Left hindlimb (tissue), 1 donor: ENCODE measurements at regions not wholly inside any gene's neighbourhood (a gene's known extent, or its start where the extent isn't known, plus 50 kb on each side); places are given as distances from the start of the nearest gene placed in this dataset.
A peak's percentile ranks its signal among the peaks of the same experiment; 100 is the strongest.

Experiments used
- DNase-seq: peaks from one replicate; pipeline ENCODE4 v3.0.0-alpha.2; 2018

GRCh38 chr5:97745817-97746216 lies 562.8 kb upstream of the RIOK2 start:
- no peak for DNase-seq

DNA sequence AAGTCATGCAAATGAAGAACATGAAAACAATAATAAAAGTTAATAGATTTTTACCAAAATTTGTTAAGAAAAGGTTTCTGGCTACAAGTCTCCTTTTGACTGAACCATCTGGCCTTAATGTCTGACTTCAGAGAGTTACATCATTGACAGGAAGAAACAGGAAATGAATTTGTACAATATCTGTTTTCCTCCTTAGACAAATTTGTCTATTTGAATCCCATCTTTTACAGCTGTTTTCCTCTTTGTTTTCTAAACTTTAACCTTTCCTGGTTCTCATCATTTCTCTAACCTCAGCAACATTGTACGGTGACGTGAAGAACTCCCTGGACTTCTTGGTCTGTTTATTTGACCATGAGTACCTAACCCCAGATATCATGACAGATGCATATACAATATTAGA lies 567.5 kb upstream of the RIOK2 start:
- no peak for DNase-seq

- no peak for DNase-seq
Observed at GRCh38 chr5:97751540-97751939, 568.5 kb upstream of the RIOK2 start.

GRCh38 chr5:97752871-97753270 lies 569.8 kb upstream of the RIOK2 start:
- no peak for DNase-seq

DNA sequence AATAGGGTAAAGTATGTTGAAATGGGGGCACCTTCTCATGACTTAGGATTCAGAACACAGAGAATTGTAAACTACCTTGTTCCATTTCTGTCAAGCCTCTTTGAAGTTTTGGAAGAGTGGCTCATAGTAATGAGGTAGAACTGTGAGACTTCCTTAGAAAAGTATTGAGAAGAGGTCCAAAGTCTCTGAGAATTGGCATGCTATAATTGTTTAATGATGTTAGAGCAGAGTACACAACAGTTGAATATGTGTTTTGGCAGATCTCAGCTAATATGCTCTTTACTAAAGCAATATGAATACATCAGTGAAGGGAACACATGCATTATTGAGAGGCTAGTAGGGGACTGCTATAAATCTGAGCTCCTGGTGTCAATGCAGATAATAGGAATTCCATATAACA lies 579.4 kb upstream of the RIOK2 start:
- DNase-seq: no peak

GRCh38 chr5:97764700-97765099 lies 581.7 kb upstream of the RIOK2 start:
- DNase-seq: no peak

DNA sequence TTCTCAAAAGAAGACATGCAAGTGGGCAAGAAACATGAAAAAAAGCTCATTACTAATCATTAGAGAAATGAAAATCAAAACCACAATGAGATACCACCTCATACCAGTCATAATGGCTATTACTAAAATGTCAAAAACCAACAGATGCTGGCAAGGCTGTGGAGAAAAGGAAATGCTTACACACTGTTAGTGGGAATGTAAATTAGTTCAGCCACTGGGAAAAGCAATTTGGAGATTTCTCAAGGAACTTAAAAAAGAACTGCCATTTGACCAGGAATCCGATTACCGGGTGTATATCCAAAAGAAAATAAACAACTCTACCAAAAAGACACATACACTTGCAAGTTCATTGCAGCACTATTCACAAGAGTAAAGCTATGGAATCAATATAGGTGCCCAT lies 595.4 kb upstream of the RIOK2 start:
- no peak for DNase-seq

- DNase-seq: no peak
Observed at GRCh38 chr5:97788369-97788768, 605.3 kb upstream of the RIOK2 start.

- DNase-seq: no peak
Observed at GRCh38 chr5:97797994-97798451, 615.0 kb upstream of the RIOK2 start.

- DNase-seq: no peak
Observed at GRCh38 chr5:97801461-97801860, 618.4 kb upstream of the RIOK2 start.

- DNase-seq: no peak
Observed at GRCh38 chr5:97820138-97820537, 637.1 kb upstream of the RIOK2 start.

- no peak for DNase-seq
Observed at GRCh38 chr5:97832645-97833296, 649.7 kb upstream of the RIOK2 start.

DNA sequence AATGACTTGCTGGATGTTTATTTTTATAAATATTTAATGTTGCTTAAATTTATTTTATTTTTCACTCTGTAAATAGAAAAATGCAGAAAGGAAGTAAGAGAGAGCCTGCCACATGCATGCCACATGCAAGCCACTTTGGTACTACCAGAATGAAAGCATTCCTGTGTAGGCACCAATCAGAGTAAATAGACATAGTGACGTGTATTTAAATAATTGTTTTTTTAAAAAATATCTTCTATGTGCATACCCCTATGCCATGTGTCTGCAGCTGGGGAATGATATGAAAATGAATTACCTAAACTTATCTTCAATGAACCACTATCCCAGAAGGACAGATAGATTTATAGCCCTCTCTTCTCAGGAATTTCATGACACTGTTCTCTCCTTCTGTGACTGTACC lies 651.5 kb upstream of the RIOK2 start:
- DNase-seq: no peak

DNA sequence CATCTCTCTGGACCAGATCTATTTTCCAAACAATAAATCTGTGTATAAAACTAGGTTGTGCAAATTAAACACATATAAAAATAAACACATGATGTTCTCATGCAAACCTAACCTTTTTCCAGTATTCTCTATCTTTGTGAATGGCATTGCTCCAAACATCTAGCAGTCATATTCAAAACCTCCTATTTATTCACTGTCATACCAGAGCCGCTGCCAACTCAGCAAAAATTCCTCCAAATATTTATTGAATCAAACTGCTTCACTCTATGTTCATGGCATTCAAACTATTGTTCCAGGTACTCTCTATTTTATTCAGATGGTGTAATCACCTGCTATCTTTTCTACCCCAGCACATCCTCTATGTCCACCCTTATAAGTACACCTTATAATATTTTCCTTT lies 652.1 kb upstream of the RIOK2 start:
- DNase-seq: no peak

DNA sequence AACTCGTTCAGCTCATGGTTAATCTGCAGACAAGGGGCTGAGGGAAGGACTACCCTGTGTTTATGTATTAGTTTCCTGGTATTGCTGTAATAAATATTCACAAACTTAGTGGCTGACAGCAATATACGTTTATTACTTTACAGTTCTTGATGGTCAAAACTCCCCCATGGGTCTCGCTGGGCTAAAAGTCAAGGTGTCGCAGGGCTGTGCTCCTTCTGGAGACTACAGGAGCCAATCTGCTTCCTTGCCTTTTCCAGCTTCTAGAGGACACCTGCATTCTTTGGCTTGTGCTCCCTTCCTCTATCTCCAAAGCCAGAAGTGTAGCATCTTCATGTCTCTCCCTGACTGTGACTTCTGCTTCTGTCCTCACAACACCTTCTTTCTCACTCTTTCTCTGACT lies 653.8 kb upstream of the RIOK2 start:
- DNase-seq: peak; percentile 43

DNA sequence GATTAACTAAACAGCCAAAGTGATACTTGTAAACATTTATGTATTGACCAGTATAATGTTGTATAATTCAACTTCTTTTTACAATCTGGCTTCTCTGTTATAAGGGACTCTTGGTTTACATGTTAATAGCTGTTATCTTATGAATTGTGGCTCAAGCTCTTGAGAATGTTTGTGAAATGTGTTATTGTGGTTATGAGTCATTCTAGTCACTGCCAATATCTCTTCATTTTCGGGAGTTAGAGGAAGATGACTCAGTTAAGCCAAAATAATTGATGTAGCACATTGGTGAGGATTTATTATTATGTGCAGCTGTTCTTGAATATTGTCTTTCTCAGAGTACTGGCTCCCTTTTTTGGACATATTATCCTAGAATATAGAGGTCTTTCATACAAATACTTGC lies 655.2 kb upstream of the RIOK2 start:
- no peak for DNase-seq

DNA sequence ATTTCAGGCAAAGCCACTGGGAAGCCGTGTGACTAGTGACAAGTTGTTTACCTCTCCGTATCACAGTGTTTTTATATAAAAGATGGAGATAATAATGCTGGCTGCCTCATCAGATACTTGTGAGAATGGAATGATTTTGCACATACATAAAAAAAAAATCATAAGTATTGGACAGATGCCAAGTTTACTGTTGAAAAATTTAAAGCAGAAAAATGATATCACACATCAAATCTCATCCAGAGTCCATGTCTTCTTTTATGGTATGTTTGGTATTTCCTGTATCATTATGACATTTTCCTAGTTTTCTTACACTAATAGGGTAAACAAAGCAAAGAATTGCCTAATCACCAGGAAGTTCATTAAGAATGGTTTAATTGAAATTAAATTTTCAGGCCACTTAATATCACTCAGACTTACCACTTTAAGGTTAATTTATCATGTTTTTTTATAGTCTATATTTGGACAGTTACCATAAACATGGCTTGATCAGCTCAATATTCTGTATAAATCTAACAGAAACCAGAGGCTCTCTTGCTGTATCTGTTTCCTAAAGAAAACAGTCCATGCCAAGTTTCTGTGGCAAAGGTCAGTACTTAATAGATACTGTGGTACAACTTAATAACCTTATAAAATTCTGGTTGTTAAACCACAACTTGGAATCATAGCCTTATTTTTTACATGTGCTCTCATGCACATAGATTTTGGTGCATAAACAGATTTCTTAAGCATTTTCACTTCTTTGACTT lies 656.5 kb upstream of the RIOK2 start:
- no peak for DNase-seq

DNA sequence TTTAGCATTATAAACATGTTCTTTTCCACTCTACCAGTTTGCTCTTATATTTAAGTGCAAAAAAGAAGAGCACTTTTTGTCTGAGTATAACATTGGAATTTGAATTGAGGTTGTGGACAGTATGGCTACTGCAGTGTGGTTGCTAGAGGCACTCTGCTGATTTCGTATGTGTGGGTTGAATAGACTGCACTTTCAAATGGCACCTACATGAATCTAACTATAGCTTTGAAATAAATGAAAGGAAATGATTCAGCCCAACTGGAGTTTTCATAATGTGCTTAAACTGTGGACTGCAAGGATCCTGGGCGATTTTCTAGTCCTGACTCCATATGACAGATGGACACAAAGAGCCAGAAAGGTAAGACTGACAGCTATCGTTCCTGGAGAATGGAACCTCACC lies 657.6 kb upstream of the RIOK2 start:
- DNase-seq: no peak

GRCh38 chr5:97842687-97843086 lies 659.6 kb upstream of the RIOK2 start:
- no peak for DNase-seq

DNA sequence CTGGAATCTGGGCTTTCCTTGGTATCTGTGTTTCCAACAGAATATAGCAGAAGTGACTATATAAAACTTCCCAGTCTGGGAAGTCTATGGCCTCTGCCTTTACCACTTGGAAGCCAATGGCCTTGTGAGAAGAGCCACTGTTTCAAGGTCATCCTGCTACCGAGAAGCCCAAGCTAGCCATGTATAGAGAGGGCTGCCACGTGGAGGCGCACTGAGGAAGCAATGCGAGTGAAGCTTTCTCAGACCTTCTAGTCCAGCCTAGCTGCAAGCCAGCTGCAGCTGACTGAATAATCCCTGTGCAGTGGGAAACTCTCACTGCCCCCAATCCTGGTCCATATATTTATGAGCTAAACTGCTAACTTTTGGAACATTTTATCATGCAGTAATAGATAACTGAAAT lies 661.8 kb upstream of the RIOK2 start:
- no peak for DNase-seq

DNA sequence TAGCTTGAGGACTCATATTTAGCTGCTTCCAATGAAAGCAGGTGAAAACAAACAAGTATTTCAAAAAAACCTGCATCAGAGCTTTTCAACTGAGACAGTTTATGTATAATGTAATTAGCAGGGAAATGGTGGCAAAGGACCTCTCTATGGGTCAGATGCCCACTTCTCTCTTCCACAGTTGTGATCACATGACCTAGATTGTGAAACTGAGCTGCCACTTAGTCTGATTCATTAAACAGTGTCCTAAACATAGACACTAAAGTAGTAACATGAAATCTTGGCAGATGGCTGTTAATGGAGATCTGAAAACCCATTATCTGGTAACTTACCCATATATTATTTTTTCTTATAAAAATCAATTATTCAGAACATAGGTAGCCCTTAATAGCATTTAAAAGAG lies 663.6 kb upstream of the RIOK2 start:
- no peak for DNase-seq

DNA sequence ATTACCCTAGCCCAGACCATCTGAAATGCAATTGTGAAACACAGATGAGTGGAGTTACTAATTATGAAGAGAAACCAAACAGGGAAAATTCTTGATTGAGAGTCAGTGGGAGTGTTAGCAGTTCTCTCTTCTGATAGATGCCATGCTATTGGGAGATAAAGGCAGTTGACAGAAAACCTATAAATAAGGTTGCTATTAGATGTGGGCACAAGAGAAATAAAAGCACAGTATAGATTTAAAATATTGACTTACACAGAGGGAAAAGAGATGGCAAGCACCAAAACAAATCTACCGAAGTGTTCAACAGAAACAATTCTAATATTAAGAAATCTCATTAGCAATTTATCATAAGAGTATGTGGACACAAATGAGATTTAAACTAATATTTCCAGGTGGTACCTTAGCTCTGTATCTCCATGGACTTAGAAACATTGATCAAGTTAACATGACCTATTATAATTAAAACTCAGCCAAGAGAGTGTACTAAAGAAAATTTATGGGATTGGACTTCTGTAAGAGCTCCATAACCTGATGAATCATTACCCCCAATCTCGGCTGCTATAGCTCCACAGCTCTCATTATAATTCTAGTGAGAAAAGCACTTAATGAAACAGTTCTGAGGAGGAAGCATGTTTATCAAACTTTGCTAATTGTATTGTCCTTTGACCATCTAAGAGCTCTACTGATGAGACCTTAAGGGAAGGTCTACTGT lies 665.0 kb upstream of the RIOK2 start:
- no peak for DNase-seq

DNA sequence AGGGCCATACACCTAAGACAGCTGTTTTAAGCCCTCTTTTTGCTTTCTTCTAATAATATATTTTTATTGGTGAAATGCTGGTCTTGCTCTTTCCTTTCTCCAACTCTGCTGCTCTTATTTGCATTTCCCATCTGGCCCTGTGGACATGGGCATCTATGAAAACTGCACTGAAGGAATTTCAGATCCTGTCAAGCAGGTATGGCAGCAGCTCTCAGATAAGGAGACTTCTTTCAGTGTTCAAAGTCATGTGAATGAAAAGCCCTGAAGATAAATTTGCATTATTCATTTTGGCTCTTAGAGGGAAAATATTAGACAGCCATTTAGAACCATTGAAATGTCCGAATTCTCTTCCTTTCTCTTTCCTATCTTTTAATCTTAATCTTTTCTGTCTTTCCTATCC lies 668.0 kb upstream of the RIOK2 start:
- no peak for DNase-seq
